Stimulated activated memory B cell treated with anti-CD40 and anti-IgM and Interleukin-4, amounts not matched to agents 10 μg/mL and 1 μg/mL and 100 μg/mL, for 72 hours (primary cell): ENCODE measurements at regions not wholly inside any gene's neighbourhood (a gene's known extent, or its start where the extent isn't known, plus 50 kb on each side); places are given as distances from the start of the nearest gene placed in this dataset.

Source experiments
- ATAC-seq: fragments of 150-1000 bp; cut with Tn5 transposase; 2 replicates; pipeline ENCODE4 v1.10.0; 2021
- H3K27ac Mint-ChIP-seq: one replicate; pipeline ENCODE4 v1.8.0; 2022; ENCODE audit warnings: mild to moderate bottlenecking, mixed read lengths
- H3K27me3 Mint-ChIP-seq: one replicate; pipeline ENCODE4 v1.8.0; 2022; ENCODE audit warnings: mixed read lengths
- H3K36me3 Mint-ChIP-seq: one replicate; pipeline ENCODE4 v1.8.0; 2022; ENCODE audit warnings: mixed read lengths
- H3K4me1 Mint-ChIP-seq: one replicate; pipeline ENCODE4 v1.8.0; 2022; ENCODE audit warnings: mixed read lengths
- H3K4me3 Mint-ChIP-seq: one replicate; pipeline ENCODE4 v1.8.0; 2022; ENCODE audit warnings: mild to moderate bottlenecking, moderate library complexity, mixed read lengths
- H3K9me3 Mint-ChIP-seq: one replicate; pipeline ENCODE4 v1.8.0; 2022; ENCODE audit warnings: mixed read lengths

DNA sequence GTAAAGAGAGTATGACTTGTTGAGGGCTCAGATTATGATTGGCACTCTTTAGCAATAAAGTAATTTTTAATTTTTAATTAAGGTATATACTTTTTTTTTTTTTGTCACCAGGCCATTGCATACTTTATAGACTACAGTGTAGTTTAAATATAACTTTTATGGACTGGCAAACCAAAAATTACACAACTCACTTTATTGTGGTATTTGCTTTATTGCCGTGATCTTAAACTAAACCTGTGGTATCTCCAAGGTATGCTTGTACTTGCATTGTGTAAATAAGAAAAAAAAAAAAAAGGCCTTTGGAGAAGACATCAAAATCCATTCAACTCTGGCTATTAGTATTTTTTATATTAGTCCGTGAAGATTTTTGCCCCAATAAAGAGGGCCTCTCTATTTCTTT is 646.7 kb upstream of the FOXG1 start:
- Mint-ChIP-seq H3K4me3 (no peak overlapping the region), H3K4me1 (no peaks in the 10 kb centered on the region), H3K9me3 (peaks cover 11% of the 10 kb centered on the region), H3K27ac (no peak overlapping the region), H3K36me3 (no peaks in the 10 kb centered on the region), H3K27me3 (no peaks in the 10 kb centered on the region)
- ATAC-seq, result no peak

DNA sequence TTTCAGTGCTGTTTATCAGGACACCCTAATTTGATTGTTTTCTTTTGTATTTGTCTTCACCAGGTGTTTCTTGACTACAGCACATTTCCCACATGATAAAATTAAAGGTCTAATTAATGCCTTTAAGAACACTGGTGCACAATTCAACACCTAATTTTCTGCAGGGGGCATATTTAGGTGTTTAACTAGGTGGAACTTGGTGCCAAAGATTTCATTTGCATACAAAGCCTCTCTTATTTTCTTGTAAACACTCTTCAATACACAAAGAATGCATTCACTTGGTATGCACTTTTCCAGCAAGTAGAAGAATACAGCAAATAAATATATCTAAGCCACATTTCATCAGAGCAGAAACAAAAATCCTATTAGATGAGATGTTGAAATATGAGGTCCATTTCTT is 646.2 kb upstream of the FOXG1 start:
- Mint-ChIP-seq H3K36me3 (no peaks in the 10 kb centered on the region), H3K4me1 (no peaks in the 10 kb centered on the region), H3K4me3 (no peak overlapping the region), H3K9me3 (peaks cover 10% of the 10 kb centered on the region), H3K27ac (no peak overlapping the region), H3K27me3 (no peaks in the 10 kb centered on the region)
- no peak for ATAC-seq

GRCh38 chr14:28121512-28122297 is 644.9 kb upstream of the FOXG1 start:
- H3K27ac Mint-ChIP-seq, result no peak overlapping the region

GRCh38 chr14:28130610-28131284 is 635.8 kb upstream of the FOXG1 start:
- Mint-ChIP-seq H3K27ac (no peak overlapping the region), H3K4me1 (no peaks in the 10 kb centered on the region), H3K36me3 (no peaks in the 10 kb centered on the region), H3K27me3 (no peaks in the 10 kb centered on the region), H3K4me3 (no peak overlapping the region), H3K9me3 (peaks cover 14% of the 10 kb centered on the region)
- ATAC-seq, result no peak

More at GRCh38 chr14:28121512-28122297, 644.9 kb upstream of the FOXG1 start:
- H3K27me3 Mint-ChIP-seq, result no peaks in the 10 kb centered on the region
- no peak for ATAC-seq
- H3K9me3 Mint-ChIP-seq, result peaks cover 7% of the 10 kb centered on the region
- H3K36me3 Mint-ChIP-seq, result no peaks in the 10 kb centered on the region
- H3K4me3 Mint-ChIP-seq, result no peak overlapping the region
- H3K4me1 Mint-ChIP-seq, result no peaks in the 10 kb centered on the region

DNA sequence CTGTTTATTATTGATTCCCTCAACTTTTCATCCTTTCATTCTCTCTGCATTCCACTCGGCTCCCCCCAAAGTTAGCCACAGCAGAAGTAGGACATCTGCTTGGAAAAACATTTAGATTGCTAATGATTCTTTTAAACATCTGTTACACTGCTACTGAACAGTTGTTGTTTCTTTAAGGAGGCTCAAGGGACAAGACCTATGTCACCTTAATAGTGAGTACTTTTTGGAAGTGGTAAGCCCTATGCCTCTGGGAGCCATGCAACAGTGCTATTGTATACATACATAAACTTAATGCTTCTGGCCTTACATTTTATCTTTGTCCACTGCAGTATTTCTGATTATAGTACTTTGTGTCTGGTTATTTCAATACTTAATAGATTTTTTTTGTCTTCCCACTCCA is 628.2 kb upstream of the FOXG1 start:
- Mint-ChIP-seq H3K27ac (no peak overlapping the region), H3K4me3 (no peak overlapping the region), H3K36me3 (no peaks in the 10 kb centered on the region), H3K27me3 (no peaks in the 10 kb centered on the region), H3K4me1 (no peaks in the 10 kb centered on the region), H3K9me3 (peaks cover 11% of the 10 kb centered on the region)
- ATAC-seq, result no peak

GRCh38 chr14:28141662-28142061 is 624.9 kb upstream of the FOXG1 start:
- peaks cover 4% of the 10 kb centered on the region for H3K9me3 Mint-ChIP-seq
- H3K27me3 Mint-ChIP-seq, result no peaks in the 10 kb centered on the region
- H3K27ac Mint-ChIP-seq, result no peak overlapping the region
- ATAC-seq, result no peak
- H3K4me1 Mint-ChIP-seq, result no peaks in the 10 kb centered on the region
- no peak overlapping the region for H3K4me3 Mint-ChIP-seq
- no peaks in the 10 kb centered on the region for H3K36me3 Mint-ChIP-seq

DNA sequence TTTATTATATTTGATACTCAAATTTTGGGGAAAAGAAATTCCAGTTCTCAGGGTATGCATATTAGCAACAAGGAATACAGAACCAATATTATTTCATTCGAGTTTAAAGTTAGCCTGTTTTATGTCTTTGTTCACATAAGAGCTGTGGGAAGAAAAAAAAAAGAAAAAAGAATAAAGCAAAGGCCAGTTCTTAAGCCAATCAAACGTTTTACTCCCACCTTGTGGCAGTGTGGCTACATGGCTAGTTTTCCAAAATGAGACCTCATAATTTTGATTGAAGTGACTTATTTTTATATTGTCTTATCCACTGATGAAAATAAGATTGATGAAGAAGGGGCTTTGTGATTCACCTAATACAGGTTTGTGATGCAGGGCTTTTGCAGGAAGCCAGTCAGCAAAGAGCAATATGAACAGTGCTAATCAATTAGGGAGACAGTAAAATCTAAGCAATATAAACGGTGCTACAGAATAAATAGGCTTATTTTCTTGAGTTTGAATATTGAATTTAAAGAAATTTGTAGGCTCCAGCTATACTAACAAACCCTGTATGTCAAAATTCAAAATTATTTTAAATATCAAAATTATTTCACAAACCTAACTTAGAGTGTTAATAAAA is 624.1 kb upstream of the FOXG1 start:
- Mint-ChIP-seq H3K4me1 (no peaks in the 10 kb centered on the region), H3K4me3 (no peak overlapping the region), H3K36me3 (no peaks in the 10 kb centered on the region), H3K27me3 (no peaks in the 10 kb centered on the region), H3K9me3 (peaks cover 4% of the 10 kb centered on the region), H3K27ac (no peak overlapping the region)
- no peak for ATAC-seq

DNA sequence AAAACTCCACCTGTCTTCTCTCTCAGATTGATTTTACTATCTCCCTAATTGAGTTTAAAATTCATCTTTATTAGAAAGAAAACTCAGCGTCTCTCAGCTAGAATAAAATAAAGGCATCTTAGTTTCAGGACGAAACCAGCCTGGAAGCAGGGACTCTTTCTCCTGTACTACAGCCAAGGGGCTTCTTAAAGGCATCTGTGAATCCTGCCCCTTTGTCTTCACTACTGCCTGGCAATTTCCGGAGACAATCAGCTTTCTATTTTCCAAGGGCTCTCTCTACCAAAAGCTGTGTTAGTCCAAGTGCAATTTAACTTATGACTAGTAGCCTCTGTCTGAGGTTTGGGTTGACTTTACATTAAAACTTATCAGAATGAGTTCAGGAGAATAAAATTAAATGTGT is 623.3 kb upstream of the FOXG1 start:
- Mint-ChIP-seq H3K4me3 (no peak overlapping the region), H3K27me3 (no peaks in the 10 kb centered on the region)

GRCh38 chr14:28151926-28152325 is 614.7 kb upstream of the FOXG1 start:
- H3K9me3 Mint-ChIP-seq, result no peaks in the 10 kb centered on the region
- no peaks in the 10 kb centered on the region for H3K4me1 Mint-ChIP-seq
- H3K27ac Mint-ChIP-seq, result no peak overlapping the region
- no peak overlapping the region for H3K4me3 Mint-ChIP-seq
- no peaks in the 10 kb centered on the region for H3K27me3 Mint-ChIP-seq
- no peaks in the 10 kb centered on the region for H3K36me3 Mint-ChIP-seq
- ATAC-seq, result no peak

More for the DNA sequence above, 623.3 kb upstream of the FOXG1 start:
- no peaks in the 10 kb centered on the region for H3K4me1 Mint-ChIP-seq
- no peaks in the 10 kb centered on the region for H3K36me3 Mint-ChIP-seq
- peaks cover 4% of the 10 kb centered on the region for H3K9me3 Mint-ChIP-seq
- H3K27ac Mint-ChIP-seq, result no peak overlapping the region
- ATAC-seq, result no peak

- no peak overlapping the region for H3K4me3 Mint-ChIP-seq
- no peaks in the 10 kb centered on the region for H3K27me3 Mint-ChIP-seq
- H3K36me3 Mint-ChIP-seq, result no peaks in the 10 kb centered on the region
- no peak overlapping the region for H3K27ac Mint-ChIP-seq
- H3K9me3 Mint-ChIP-seq, result no peaks in the 10 kb centered on the region
- no peak for ATAC-seq
- H3K4me1 Mint-ChIP-seq, result no peaks in the 10 kb centered on the region
Measured at GRCh38 chr14:28152453-28153044, 614.0 kb upstream of the FOXG1 start.

GRCh38 chr14:28157289-28157869 is 609.2 kb upstream of the FOXG1 start:
- ATAC-seq, result peak; percentile 12
- Mint-ChIP-seq H3K4me3 (no peak overlapping the region), H3K36me3 (no peaks in the 10 kb centered on the region), H3K27ac (no peak overlapping the region), H3K27me3 (no peaks in the 10 kb centered on the region), H3K4me1 (no peaks in the 10 kb centered on the region), H3K9me3 (no peaks in the 10 kb centered on the region)

DNA sequence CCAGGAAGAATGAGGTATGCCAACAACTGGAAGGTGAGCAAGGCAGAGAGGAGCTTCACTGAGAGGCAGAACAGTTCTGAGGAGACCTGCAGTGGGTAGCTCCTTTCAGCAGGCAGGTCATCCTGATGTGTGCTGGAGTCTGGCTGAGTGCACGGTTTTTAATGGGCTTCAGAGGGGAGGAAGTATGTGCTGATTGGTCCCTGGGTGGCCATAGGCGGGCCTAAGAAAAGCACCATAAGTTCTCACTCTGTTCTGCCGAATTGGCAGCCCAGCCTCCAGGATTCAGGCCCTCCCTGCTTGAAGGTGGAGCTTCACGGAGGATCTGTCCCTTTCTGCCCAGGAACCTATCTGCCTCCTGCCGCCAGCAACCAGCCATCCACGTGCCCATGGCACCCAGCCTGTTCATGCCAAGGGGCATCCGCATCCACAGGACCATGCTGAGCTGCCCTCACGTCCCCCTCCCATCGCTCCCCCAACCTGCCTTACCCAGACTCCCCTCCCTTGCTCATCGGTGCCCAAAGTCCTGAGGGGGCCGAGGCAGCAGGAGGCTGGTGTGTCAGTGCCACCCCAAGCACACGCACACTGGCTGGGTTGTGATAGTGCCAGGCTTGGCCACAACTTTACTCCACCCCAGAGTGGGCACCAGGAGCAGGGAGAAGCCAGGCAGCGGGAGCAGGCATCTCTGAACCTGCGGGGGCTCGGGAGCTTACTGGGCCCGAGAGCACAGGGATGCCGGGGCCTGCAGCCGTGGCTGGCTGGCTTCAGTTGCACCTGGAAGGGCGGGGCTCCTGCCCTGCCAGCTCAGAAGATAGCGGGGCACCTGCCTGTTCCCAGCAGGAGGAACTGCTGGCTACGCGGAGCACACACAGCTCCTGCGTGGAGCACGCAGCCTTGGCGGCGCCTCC is 608.4 kb upstream of the FOXG1 start:
- H3K4me3 Mint-ChIP-seq, result no peak overlapping the region
- H3K4me1 Mint-ChIP-seq, result no peaks in the 10 kb centered on the region
- H3K27ac Mint-ChIP-seq, result no peak overlapping the region
- H3K36me3 Mint-ChIP-seq, result no peaks in the 10 kb centered on the region
- peak; percentile 34 for ATAC-seq
- no peaks in the 10 kb centered on the region for H3K27me3 Mint-ChIP-seq
- no peaks in the 10 kb centered on the region for H3K9me3 Mint-ChIP-seq

- H3K4me1 Mint-ChIP-seq, result no peaks in the 10 kb centered on the region
- no peak for ATAC-seq
- H3K4me3 Mint-ChIP-seq, result no peak overlapping the region
- H3K9me3 Mint-ChIP-seq, result peaks cover 3% of the 10 kb centered on the region
- no peaks in the 10 kb centered on the region for H3K27me3 Mint-ChIP-seq
- H3K27ac Mint-ChIP-seq, result no peak overlapping the region
- no peaks in the 10 kb centered on the region for H3K36me3 Mint-ChIP-seq
Measured at GRCh38 chr14:28161040-28161439, 605.5 kb upstream of the FOXG1 start.

DNA sequence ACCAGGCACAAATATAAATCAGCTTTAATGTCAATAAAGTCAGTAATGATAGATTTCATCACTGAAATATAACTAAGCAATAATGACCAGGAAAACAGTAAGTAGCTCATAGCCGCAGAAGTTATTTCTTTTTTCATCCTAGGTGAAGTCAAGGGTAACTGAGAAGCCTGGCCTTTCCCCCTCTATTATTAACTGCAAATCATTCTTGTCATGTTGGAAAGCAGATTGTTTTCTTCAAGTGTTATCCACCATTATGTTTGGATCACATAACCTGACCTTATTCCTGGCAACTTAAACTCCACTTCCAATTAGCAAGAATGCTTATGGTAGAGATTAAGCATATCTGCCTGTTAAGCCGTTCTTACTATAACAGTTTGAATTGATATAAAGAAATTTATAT is 603.4 kb upstream of the FOXG1 start:
- Mint-ChIP-seq H3K9me3 (peaks cover 3% of the 10 kb centered on the region), H3K4me1 (no peaks in the 10 kb centered on the region), H3K27ac (no peak overlapping the region), H3K27me3 (no peaks in the 10 kb centered on the region), H3K36me3 (no peaks in the 10 kb centered on the region), H3K4me3 (no peak overlapping the region)
- ATAC-seq, result no peak
